ENCODE measurements at regions not wholly inside any gene's neighbourhood (a gene's known extent, or its start where the extent isn't known, plus 50 kb on each side); places are given as distances from the start of the nearest gene placed in this dataset.

DNA sequence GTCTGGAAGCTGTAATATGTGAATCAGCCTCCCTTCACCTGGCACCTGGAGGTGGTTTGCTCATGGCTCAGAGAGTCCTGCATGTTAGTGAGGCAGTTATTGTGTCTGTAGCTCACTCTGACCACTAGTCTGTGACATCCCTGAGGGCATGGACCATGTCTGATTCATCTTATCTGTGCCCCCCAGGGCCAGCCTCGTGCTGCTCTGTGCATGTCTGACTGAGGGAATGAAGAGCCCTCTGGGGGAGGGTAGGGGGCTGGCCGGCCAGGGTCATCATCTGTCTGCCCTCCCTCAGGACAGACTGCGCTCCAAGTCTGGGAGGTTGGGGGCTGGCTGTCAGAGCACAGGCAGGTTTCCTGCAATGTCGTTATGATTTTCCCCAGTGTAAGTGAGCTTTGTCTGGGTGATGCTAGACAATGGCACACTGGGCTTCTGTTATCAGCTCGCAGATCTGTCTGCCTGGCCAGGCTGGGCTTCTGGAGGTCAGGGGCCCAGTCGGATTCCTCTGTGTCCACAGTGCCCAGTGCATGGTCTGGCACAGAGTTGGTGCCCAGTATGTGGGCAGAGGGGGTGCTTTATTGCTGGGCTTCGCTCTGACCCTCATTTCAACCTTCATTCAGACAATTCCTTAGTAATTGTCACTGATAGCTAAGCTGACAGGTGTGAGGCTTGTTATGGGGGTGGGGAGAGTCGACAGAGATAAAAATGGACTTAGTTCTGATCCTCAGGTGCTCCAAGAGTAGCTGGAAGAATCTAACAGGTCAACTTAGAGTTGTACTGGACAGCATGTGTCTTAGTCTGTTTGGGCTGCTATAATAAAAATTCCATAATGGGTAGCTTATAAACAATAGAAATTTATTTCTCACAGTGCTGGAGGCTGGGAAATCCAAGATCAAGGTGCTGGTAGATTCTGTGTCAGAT is 85.7 kb upstream of the SHB start:
- peaks cover 8% of the 10 kb centered on the region for H3K27me3 Mint-ChIP-seq
- no peaks in the 10 kb centered on the region for H3K9me3 Mint-ChIP-seq
- DNase-seq, result no peak

GRCh38 chr9:38153910-38154291 is 84.9 kb upstream of the SHB start:
- Mint-ChIP-seq H3K4me3 (no peak overlapping the region), H3K36me3 (ENCODE audit: low read depth) (no peaks in the 10 kb centered on the region), H3K9me3 (no peaks in the 10 kb centered on the region), H3K27ac (no peak overlapping the region), H3K27me3 (peaks cover 15% of the 10 kb centered on the region), H3K4me1 (ENCODE audit: low read depth) (no peaks in the 10 kb centered on the region)
- no peak for DNase-seq

More for the DNA sequence above, 85.7 kb upstream of the SHB start:
- Mint-ChIP-seq H3K4me3 (no peak overlapping the region), H3K4me1 (ENCODE audit: low read depth) (no peaks in the 10 kb centered on the region), H3K27ac (no peak overlapping the region), H3K36me3 (ENCODE audit: low read depth) (no peaks in the 10 kb centered on the region)

DNA sequence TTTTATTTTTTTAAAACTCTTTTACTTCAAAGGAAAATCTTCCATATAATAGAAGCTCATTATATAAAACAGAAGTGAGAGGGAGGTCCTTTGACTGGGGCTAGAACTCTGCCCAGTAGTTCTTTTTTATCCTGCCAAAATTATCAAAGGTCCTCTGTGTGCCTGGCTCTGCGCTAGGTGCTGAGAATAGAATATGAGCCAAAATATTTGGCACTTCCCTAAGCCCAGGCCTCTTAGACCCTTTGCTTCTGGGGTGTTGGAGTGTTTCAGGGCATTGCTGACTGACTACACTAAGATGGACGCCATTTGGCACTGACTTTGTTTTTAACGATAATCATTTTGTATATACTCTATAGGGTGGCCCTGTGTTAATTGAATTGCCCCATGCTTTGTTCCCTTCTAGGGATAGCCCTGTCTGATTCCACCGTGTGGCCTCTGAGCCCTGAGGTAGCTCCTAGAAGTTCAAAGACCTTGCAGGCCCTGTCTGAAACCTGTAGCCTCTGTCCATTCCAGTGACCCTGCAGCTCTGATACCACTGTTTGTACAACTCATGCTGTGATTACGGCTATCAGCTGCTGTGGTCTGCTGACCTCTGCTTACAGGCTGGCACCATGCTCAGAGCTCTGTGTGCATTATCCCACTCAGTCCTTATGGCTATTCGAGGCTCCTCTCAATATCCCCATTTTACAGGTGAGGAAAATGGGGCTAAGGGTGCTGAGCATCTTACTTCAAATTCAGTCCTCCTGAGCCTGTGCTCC is 84.3 kb upstream of the SHB start:
- Mint-ChIP-seq H3K36me3 (ENCODE audit: low read depth) (no peaks in the 10 kb centered on the region), H3K27me3 (peaks cover 19% of the 10 kb centered on the region), H3K4me1 (ENCODE audit: low read depth) (no peaks in the 10 kb centered on the region), H3K9me3 (no peaks in the 10 kb centered on the region), H3K4me3 (no peak overlapping the region), H3K27ac (no peak overlapping the region)
- DNase-seq, result no peak

DNA sequence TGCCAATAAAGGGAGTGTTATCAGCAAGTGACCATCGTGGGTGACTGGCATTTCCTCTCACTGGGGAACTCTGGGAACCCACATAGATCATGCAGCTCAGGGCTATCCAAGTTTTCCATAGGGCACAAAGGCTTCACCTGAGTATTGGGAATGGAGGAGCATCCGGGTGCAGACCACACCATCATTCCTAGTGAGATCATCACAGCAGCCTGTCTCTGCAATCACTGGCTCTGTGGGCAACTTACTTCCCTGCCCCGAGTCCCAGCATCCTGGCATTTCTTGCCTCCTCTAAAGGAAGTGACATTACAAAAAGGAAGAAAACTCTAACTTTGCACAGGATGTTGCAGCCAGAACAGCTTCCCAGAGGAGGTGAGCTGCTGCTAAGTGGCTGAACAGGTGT is 80.6 kb upstream of the SHB start:
- no peak for DNase-seq
- Mint-ChIP-seq H3K27ac (no peak overlapping the region), H3K36me3 (ENCODE audit: low read depth) (no peaks in the 10 kb centered on the region), H3K27me3 (peaks cover 36% of the 10 kb centered on the region), H3K4me1 (ENCODE audit: low read depth) (no peaks in the 10 kb centered on the region), H3K9me3 (no peaks in the 10 kb centered on the region), H3K4me3 (no peak overlapping the region)

GRCh38 chr9:38146844-38147243 is 77.8 kb upstream of the SHB start:
- Mint-ChIP-seq H3K27ac (no peak overlapping the region), H3K9me3 (no peaks in the 10 kb centered on the region), H3K4me3 (no peak overlapping the region), H3K27me3 (peaks cover 58% of the 10 kb centered on the region), H3K4me1 (ENCODE audit: low read depth) (no peaks in the 10 kb centered on the region), H3K36me3 (ENCODE audit: low read depth) (no peaks in the 10 kb centered on the region)
- no peak for DNase-seq

GRCh38 chr9:38145526-38146053 is 76.6 kb upstream of the SHB start:
- no peaks in the 10 kb centered on the region for H3K9me3 Mint-ChIP-seq
- no peaks in the 10 kb centered on the region for H3K4me1 Mint-ChIP-seq (ENCODE audit: low read depth)
- H3K27me3 Mint-ChIP-seq, result peaks cover 66% of the 10 kb centered on the region
- no peaks in the 10 kb centered on the region for H3K36me3 Mint-ChIP-seq (ENCODE audit: low read depth)
- H3K4me3 Mint-ChIP-seq, result no peak overlapping the region
- DNase-seq, result no peak
- H3K27ac Mint-ChIP-seq, result no peak overlapping the region

GRCh38 chr9:38144421-38144820 is 75.4 kb upstream of the SHB start:
- Mint-ChIP-seq H3K27ac (no peak overlapping the region), H3K4me3 (no peak overlapping the region), H3K27me3 (peaks cover 67% of the 10 kb centered on the region), H3K4me1 (ENCODE audit: low read depth) (no peaks in the 10 kb centered on the region), H3K9me3 (no peaks in the 10 kb centered on the region), H3K36me3 (ENCODE audit: low read depth) (no peaks in the 10 kb centered on the region)
- DNase-seq, result no peak

DNA sequence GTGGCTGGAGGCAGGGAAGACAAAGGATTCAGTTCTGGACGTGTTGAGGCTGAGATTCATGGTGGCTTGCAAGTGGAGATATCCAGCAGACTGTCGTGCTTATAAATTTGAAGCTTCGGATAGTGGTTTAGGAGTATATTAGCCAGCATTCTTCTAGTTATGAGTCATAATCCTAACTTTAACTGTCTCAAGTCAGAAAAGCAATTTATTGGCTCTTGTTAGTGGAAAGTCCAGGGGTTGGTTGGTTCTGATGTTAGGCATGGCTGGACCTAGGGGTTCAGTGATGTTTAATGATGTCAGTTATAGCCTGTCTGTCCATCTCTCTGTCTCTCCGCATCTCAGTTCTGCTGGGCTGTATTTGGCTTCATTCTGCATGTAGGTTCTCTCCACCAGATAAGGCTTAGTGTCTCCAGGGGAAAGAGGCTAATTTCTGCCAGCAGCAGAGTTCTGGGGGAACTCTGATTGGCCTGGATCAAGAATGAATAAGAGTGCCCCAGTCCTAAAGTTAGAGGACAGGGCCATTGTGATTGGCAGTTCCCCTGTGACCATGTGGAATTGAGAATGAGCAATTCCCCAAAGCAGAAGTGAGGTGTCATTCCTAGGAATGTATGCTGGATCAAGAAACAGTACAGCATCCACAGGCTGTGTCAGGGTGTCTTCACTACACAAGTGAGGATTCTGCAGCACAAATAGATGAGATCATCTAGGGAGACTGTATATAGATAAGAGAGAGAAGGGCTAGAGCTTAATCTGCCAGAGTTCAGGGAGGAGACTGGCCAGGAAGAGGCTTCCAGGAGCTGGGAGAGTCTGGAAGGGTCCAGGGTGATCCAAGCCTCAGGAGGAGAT is 72.9 kb upstream of the SHB start:
- Mint-ChIP-seq H3K4me3 (no peak overlapping the region), H3K4me1 (ENCODE audit: low read depth) (no peaks in the 10 kb centered on the region), H3K27ac (no peak overlapping the region), H3K27me3 (peaks cover 56% of the 10 kb centered on the region), H3K36me3 (ENCODE audit: low read depth) (no peaks in the 10 kb centered on the region), H3K9me3 (no peaks in the 10 kb centered on the region)
- no peak for DNase-seq

DNA sequence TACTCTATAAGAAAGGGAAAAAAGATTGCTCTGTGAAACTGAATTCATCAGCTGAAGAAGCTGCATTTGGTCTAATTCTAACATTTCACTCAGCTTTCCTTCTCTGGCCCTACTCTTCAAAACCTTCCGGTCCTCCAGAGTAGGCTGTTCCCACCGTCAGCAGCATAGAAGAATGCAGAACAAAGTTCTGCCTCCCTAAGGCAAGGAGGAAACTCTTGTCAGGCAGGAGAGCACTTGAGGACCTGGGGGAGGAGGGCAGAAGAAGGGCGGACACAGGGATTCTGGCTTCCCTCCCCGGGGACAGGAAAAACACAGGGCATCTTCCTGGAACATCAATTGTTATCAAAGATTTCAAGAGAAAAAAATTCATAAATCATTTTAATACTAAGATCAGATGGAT is 69.2 kb upstream of the SHB start:
- no peaks in the 10 kb centered on the region for H3K4me1 Mint-ChIP-seq (ENCODE audit: low read depth)
- no peak for DNase-seq
- H3K27me3 Mint-ChIP-seq, result peaks cover 43% of the 10 kb centered on the region
- no peak overlapping the region for H3K27ac Mint-ChIP-seq
- no peaks in the 10 kb centered on the region for H3K36me3 Mint-ChIP-seq (ENCODE audit: low read depth)
- no peak overlapping the region for H3K4me3 Mint-ChIP-seq
- no peaks in the 10 kb centered on the region for H3K9me3 Mint-ChIP-seq

GRCh38 chr9:38137342-38137741 is 68.3 kb upstream of the SHB start:
- no peaks in the 10 kb centered on the region for H3K9me3 Mint-ChIP-seq
- no peak overlapping the region for H3K4me3 Mint-ChIP-seq
- no peaks in the 10 kb centered on the region for H3K4me1 Mint-ChIP-seq (ENCODE audit: low read depth)
- DNase-seq, result no peak
- H3K27me3 Mint-ChIP-seq, result peaks cover 38% of the 10 kb centered on the region
- no peak overlapping the region for H3K27ac Mint-ChIP-seq
- H3K36me3 Mint-ChIP-seq (ENCODE audit: low read depth), result no peaks in the 10 kb centered on the region

GRCh38 chr9:38136386-38136785 is 67.4 kb upstream of the SHB start:
- Mint-ChIP-seq H3K4me1 (ENCODE audit: low read depth) (no peaks in the 10 kb centered on the region), H3K4me3 (no peak overlapping the region), H3K27me3 (peaks cover 28% of the 10 kb centered on the region), H3K27ac (no peak overlapping the region), H3K36me3 (ENCODE audit: low read depth) (no peaks in the 10 kb centered on the region), H3K9me3 (no peaks in the 10 kb centered on the region)
- DNase-seq, result no peak

GRCh38 chr9:38134611-38135237 is 65.7 kb upstream of the SHB start:
- Mint-ChIP-seq H3K4me3 (no peak overlapping the region), H3K27me3 (peaks cover 12% of the 10 kb centered on the region), H3K4me1 (ENCODE audit: low read depth) (no peaks in the 10 kb centered on the region), H3K27ac (no peak overlapping the region), H3K36me3 (ENCODE audit: low read depth) (no peaks in the 10 kb centered on the region), H3K9me3 (no peaks in the 10 kb centered on the region)
- DNase-seq, result no peak

GRCh38 chr9:38133595-38133994 is 64.6 kb upstream of the SHB start:
- no peaks in the 10 kb centered on the region for H3K36me3 Mint-ChIP-seq (ENCODE audit: low read depth)
- no peak for DNase-seq
- peaks cover 8% of the 10 kb centered on the region for H3K27me3 Mint-ChIP-seq
- H3K4me1 Mint-ChIP-seq (ENCODE audit: low read depth), result no peaks in the 10 kb centered on the region
- H3K9me3 Mint-ChIP-seq, result no peaks in the 10 kb centered on the region
- no peak overlapping the region for H3K27ac Mint-ChIP-seq
- no peak overlapping the region for H3K4me3 Mint-ChIP-seq

DNA sequence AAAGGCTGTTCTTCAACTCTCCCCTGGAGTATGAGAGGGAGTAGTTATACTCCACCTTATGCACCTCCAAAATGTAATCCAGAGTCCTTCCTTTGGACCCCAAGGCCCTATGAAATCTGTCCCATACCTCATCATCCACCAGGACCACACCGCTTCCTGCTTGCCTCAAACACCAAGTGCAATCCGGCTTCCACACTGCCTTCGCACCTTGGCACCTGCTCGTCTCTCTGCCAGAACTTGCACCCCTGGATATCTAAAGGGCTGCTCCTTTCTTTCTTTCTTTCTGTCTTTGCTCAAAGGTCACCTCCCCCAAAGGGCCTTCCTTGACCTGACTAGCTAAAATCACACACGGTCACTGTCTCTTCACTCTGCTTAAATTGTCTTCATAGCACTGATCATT is 63.9 kb upstream of the SHB start:
- H3K9me3 Mint-ChIP-seq, result no peaks in the 10 kb centered on the region
- no peaks in the 10 kb centered on the region for H3K4me1 Mint-ChIP-seq (ENCODE audit: low read depth)
- no peak overlapping the region for H3K4me3 Mint-ChIP-seq
- H3K27ac Mint-ChIP-seq, result no peak overlapping the region
- H3K36me3 Mint-ChIP-seq (ENCODE audit: low read depth), result no peaks in the 10 kb centered on the region
- H3K27me3 Mint-ChIP-seq, result peaks cover 8% of the 10 kb centered on the region
- no peak for DNase-seq
